ENCODE measurements at regions not wholly inside any gene's neighbourhood (a gene's known extent, or its start where the extent isn't known, plus 50 kb on each side); places are given as distances from the start of the nearest gene placed in this dataset.
"Not testable (repeated sequence)": the region's sequence is repeated elsewhere in the genome, so short reads cannot be mapped to it uniquely, and the experiment has no call there.

GRCh38 chr5:157971571-157972216 is 112.7 kb upstream of the CLINT1 start:
- no peak for TF ChIP-seq CTCF (IDR thresholded peaks at IDR 0.05)
- no peaks in the 10 kb centered on the region for H3K79me2 ChIP-seq (ENCODE audit: insufficient read depth, low read length)
- no peaks in the 10 kb centered on the region for H3K27me3 ChIP-seq (ENCODE audit: control insufficient read depth in 2 of 2, insufficient read depth in 2 of 2, low read length in 2 of 2)
- no peak overlapping the region for H3K4me2 ChIP-seq (replicated peaks; ENCODE audit: extremely low read depth, low read length, poor library complexity, severe bottlenecking)
- Mint-ChIP-seq H3K9me3 (no peaks in the 10 kb centered on the region), H3K27ac (no peak overlapping the region), H3K36me3 (no peaks in the 10 kb centered on the region), H3K27me3 (ENCODE audit: low read depth in 3 of 3) (peaks cover 2 to 8% (median 4%) of the 10 kb centered on the region in 3 donors), H3K4me1 (no peaks in the 10 kb centered on the region), H3K4me3 (no peak overlapping the region)
- H3K4me3 ChIP-seq (replicated peaks in 1 of 3; ENCODE audit: low read depth in 2 of 3, low read length in 3 of 3), result no peak overlapping the region
- H3K9me3 ChIP-seq (replicated peaks in 1 of 2; ENCODE audit: control insufficient read depth in 1 of 2, insufficient read depth in 1 of 2, low read length in 2 of 2), result no peaks in the 10 kb centered on the region
- intact Hi-C loops (cut with micrococcal nuclease), result no loop called here
- H3K9ac ChIP-seq (ENCODE audit: insufficient read depth, low read length, poor library complexity, severe bottlenecking), result no peak overlapping the region
- H3K4me1 ChIP-seq (ENCODE audit: control insufficient read depth in 1 of 2, insufficient read depth in 2 of 2, low read length in 2 of 2), result no peaks in the 10 kb centered on the region
- no peak overlapping the region for H2AFZ ChIP-seq (ENCODE audit: insufficient read depth, low read depth, low read length, poor library complexity, severe bottlenecking)
- no peak overlapping the region for H3K27ac ChIP-seq (ENCODE audit: low read depth in 1 of 2, low read length in 2 of 2)
- WGBS (ENCODE audit: insufficient coverage), result 91% methylated on average over 4 of the region's 5 CpGs
- no peak for DNase-seq
- no peaks in the 10 kb centered on the region for H4K20me1 ChIP-seq (ENCODE audit: insufficient read depth, low read length)
- no peaks in the 10 kb centered on the region for H3K36me3 ChIP-seq (replicated peaks in 1 of 2; ENCODE audit: control insufficient read depth in 1 of 2, insufficient read depth in 2 of 2, low read length in 2 of 2)

GRCh38 chr5:157968570-157968969 is 109.6 kb upstream of the CLINT1 start:
- H3K9me3 ChIP-seq (replicated peaks in 1 of 2; ENCODE audit: control insufficient read depth in 1 of 2, insufficient read depth in 1 of 2, low read length in 2 of 2); H3K4me2 ChIP-seq (replicated peaks; ENCODE audit: extremely low read depth, low read length, poor library complexity, severe bottlenecking); H3K36me3 Mint-ChIP-seq; H3K9me3 Mint-ChIP-seq; H2AFZ ChIP-seq (ENCODE audit: insufficient read depth, low read depth, low read length, poor library complexity, severe bottlenecking); H3K79me2 ChIP-seq (ENCODE audit: insufficient read depth, low read length); intact Hi-C loops (cut with micrococcal nuclease); H3K4me1 ChIP-seq (ENCODE audit: control insufficient read depth in 1 of 2, insufficient read depth in 2 of 2, low read length in 2 of 2); H4K20me1 ChIP-seq (ENCODE audit: insufficient read depth, low read length); H3K36me3 ChIP-seq (replicated peaks in 1 of 2; ENCODE audit: control insufficient read depth in 1 of 2, insufficient read depth in 2 of 2, low read length in 2 of 2); H3K9ac ChIP-seq (ENCODE audit: insufficient read depth, low read length, poor library complexity, severe bottlenecking); H3K27me3 Mint-ChIP-seq (ENCODE audit: low read depth in 3 of 3); DNase-seq; H3K4me3 Mint-ChIP-seq; H3K27me3 ChIP-seq (ENCODE audit: control insufficient read depth in 2 of 2, insufficient read depth in 2 of 2, low read length in 2 of 2); H3K4me1 Mint-ChIP-seq; H3K4me3 ChIP-seq (replicated peaks in 1 of 3; ENCODE audit: low read depth in 2 of 3, low read length in 3 of 3); H3K27ac Mint-ChIP-seq; H3K27ac ChIP-seq (ENCODE audit: low read depth in 1 of 2, low read length in 2 of 2): not testable (repeated sequence)
- no CpG with 5 or more reads among the region's 6 CpGs for WGBS (ENCODE audit: insufficient coverage)
